Germinal center (tissue), 1 donor: ENCODE measurements at regions not wholly inside any gene's neighbourhood (a gene's known extent, or its start where the extent isn't known, plus 50 kb on each side); places are given as distances from the start of the nearest gene placed in this dataset.
A peak's percentile ranks its signal among the peaks of the same experiment; 100 is the strongest.

Source experiments
- DNase-seq: peaks from one replicate; pipeline ENCODE4 v3.0.0; 2012; ENCODE audit warnings: mixed read lengths, low spot score

- DNase-seq, result no peak
These were observed 461.2 kb downstream of the FLRT2 start for GRCh38 chr14:85991156-85991555.

DNA sequence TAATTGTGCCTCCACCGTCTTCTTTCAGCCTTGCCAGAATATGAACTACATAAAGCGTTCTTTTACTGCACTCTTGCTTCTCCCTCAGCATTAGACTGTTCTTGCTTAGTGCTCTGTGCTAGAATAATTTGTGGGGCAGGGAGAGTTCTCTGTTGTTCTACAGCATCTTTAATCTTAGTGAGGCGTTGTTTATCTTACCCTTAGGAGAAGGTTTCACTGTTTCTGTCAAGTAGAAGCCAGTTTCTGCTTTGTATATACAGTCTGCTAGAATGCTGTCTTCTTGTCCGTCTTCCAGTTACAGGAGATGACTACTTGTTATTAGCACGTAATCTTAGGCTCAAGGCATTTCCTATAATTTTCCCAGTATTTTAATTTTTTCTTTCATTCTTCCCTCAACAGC lies 458.0 kb downstream of the FLRT2 start:
- no peak for DNase-seq

DNA sequence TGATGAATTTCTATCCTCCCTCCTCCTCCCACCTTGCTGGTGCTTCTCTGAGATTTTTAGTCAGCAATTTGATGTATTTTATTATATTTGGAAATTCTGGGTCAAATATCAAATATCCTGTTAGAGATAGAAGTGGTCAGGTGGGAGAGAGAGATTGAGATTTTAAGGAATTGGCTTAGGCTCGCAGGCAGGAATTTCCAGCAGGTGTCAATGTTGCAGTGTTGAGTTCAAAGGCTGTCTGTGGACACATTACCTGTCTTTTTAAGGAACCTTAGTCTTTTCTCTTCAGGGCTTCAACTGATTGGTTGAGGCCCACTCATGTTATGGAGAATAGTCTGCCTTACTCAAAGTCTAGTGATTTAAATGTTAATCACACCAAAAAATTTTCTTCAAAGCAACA lies 457.3 kb downstream of the FLRT2 start:
- no peak for DNase-seq

- no peak for DNase-seq
These were observed 448.8 kb downstream of the FLRT2 start for GRCh38 chr14:85978582-85979250.

DNA sequence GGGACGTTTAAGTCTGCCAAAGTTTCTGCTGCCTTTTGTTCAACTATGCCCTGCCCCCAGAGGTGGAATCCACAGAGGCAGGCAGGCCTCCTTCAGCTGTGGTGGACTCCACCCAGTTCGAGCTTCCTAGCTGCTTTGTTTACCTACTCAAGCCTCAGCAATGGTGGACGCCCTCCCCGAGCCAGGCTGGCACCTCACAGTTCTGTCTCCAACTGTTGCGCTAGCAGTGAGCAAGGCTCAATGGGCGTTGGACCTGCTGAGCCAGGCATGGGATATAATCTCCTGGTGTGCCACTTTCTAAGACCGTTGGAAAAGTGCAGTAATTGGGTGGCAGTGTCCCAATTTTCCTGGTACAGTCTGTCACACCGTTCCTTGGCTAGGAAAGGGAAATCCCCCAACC lies 444.7 kb downstream of the FLRT2 start:
- no peak for DNase-seq

GRCh38 chr14:85963486-85963885 lies 433.5 kb downstream of the FLRT2 start:
- DNase-seq, result no peak

DNA sequence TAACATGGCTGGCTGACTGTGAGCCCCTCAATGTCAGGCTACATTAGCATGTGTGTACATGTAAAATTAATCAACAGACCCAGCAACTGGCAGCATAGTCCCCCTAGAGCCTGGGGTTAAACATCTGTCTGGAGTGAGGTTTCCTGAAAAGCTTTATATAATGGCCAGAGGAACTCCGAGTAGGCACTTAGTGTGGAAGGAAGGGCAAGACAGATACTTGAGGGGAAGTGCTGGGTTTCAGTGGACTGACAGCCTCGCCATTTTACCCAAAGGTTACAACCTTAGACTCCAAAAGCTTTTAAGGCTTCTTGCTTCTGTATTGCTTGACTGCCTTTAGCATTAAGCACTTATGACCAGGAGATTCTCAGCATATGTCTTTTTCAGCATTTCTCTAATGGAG lies 430.8 kb downstream of the FLRT2 start:
- DNase-seq, result no peak

- DNase-seq, result no peak
These were observed 429.1 kb downstream of the FLRT2 start for GRCh38 chr14:85959063-85959462.

DNA sequence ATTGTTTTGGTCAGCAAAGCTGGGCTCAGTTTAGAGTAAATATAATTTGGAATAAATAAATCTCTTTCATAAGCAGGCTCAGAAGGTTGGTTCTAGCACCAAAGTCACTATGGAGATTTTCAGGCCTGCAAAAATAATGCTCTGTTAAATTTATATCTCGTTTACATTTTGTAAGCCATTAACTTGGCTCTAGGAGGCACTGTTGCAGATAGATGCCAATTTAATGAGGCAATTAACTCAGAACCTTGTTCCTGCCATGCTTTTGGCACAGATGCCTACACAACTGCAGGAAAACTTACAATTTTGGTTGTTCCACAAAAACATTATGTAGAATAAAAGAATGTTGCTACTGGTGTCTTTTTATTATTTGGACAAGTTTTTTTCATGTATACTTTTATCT lies 428.1 kb downstream of the FLRT2 start:
- no peak for DNase-seq

DNA sequence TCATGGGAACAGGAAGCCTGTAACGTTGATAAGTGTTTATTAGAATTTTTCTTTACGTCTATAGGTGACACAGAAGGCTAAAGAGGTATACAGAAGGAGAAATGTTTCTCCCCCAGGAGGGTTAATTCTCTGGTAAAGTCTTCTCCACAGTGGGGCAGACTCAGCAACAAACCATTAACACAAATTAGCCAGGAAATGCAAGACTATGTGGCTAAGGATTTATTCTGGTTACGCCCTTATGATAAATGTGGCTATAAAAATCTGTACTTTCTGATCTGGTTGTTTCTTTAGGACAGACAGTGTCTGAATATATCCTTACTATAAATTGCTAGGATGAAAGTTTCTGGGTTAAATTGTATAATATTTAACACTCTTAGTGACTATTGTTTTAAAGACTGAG lies 423.3 kb downstream of the FLRT2 start:
- no peak for DNase-seq

DNA sequence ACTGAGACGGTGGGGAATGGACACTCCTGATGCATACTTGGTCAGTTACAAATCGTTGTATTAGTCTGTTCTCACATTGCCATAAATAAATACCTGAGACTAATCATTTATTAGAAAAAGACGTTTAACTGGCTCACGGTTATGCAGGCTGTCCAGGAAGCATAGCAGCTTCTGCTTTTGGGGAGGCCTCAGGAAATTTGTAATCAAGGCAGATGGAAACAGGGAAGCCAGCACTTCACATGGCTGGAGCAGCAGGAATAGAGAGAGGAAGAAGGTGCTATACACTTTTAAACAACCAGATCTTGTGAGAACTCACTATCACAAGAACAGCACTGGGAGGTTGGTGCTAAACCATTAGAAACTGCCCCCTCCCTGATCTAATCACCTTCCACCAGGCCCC lies 418.2 kb downstream of the FLRT2 start:
- DNase-seq, result no peak

GRCh38 chr14:85947461-85948139 lies 417.7 kb downstream of the FLRT2 start:
- DNase-seq, result no peak

GRCh38 chr14:85943192-85943591 lies 413.2 kb downstream of the FLRT2 start:
- no peak for DNase-seq

DNA sequence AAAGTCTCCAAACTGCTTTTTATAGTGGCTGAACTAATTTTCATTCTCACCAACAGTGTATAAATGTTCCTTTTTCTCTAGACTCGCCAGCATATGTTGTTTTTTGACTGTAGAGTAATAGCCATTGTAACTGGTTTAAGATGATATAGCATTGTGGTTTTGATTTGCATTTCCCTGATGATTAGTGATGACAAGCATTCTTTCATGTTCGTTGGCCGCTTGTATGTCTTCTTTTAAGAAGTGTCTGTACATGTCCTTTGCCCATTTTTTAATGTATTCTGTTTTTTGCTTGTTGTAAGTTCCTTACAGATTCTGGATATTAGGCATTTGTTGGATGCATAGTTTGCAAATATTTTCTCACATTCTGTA lies 404.9 kb downstream of the FLRT2 start:
- no peak for DNase-seq

GRCh38 chr14:85934123-85934885 lies 404.4 kb downstream of the FLRT2 start:
- peak; percentile 2 for DNase-seq

DNA sequence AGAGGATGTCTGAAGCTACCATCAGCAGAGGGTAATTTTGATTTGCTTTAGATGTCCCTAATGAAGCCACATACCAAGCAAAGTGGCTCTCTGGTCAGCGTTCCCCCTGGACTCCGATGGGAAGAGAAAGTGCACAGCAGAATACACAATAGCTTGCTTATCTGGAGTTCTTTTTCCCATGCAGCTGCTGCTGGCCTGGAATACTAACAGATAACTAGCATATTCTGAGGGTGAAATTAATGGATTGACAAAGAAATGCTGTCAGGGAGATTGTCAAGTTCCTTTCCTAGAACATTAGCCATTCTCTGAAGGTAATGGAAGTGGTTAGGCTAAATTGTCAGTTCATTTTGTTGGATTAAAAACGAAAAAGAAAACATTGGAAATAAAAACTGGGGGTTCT lies 391.3 kb downstream of the FLRT2 start:
- DNase-seq, result no peak

DNA sequence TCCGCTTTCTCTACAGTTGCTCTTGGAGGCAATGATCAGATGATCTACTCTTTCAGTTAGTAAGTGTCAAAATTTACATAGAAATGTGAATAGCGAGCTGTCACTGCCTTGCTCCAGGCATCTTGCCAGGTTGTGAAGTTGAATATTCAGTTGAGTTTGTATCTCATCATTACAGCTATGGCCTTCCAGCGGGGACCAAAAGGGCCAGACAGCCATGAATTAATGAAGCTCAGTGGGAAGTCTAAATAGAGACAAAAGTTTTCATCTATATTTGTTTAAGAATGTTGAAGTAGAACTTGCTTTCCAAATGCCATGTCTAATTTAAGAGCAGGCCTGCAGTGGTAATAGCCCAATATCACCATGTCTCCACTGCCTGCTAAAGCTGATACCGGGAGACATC lies 387.8 kb downstream of the FLRT2 start:
- no peak for DNase-seq

DNA sequence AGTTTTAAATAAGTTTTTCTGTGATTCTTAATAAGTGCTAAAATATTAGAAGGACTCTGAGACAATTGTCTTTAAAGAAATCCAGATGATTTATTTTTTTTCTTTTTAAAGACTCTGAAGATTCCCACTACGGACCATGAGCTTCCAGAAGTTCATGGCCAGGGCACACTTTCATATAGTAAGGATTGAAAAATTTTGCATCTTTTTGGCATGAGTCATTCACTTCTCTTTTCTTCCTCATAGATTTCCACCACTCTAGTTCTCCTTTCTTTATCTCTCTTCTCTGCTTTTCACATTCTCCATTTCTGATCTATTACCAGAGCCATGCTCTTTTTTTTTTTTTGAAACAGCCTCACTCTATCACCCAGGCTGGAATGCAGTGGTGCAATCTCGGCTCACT lies 385.8 kb downstream of the FLRT2 start:
- no peak for DNase-seq

- no peak for DNase-seq
These were observed 382.2 kb downstream of the FLRT2 start for GRCh38 chr14:85912141-85912540.

DNA sequence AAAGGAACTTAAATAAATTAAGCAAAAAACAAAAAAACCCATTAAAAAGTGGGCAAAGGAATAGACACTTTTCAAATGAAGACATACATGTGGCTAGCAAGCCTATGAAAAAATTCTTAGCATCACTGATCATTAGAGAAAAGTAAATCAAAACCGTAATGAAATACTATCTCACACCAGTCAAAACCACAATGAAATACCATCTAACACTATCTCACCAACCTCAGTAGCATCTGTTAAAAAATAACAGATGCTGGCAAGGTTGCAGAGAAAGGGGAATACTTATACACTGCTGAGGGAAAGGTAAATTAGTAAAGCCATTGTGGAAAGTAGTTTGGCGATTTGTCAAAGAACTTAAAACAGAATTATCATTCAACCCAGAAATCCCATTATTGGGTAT lies 381.1 kb downstream of the FLRT2 start:
- no peak for DNase-seq

- no peak for DNase-seq
These were observed 379.6 kb downstream of the FLRT2 start for GRCh38 chr14:85909581-85909980.

GRCh38 chr14:85907536-85907935 lies 377.6 kb downstream of the FLRT2 start:
- no peak for DNase-seq

DNA sequence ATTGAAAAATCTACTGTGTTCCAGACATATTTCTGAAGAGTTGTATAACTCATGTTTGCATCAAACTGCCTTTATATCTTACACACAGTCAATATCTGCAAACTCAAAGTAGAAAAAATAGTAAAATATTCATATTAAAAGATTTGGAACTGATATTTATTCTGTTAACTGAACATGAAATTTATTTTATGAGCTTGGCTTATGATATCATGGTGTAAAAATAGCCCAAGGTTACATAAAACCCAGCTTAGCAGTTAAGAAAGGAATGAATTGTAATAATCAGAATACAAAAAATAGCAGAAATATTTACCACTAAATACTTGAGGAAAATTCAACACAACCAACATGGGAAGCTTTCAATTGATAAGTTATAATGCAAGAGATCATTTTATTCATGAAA lies 367.9 kb downstream of the FLRT2 start:
- no peak for DNase-seq
